Lower leg skin (tissue), 4 donors: ENCODE measurements at regions not wholly inside any gene's neighbourhood (a gene's known extent, or its start where the extent isn't known, plus 50 kb on each side); places are given as distances from the start of the nearest gene placed in this dataset.

Source experiments
- DNase-seq, 2 donors: peaks; one replicate each; pipeline ENCODE4 v3.0.0-alpha.2; 2019; ENCODE audit warnings: low spot score in 2 of 2
- H3K4me3 ChIP-seq: fragments of 200-600 bp; sonication (generic); 2 replicates; pipeline ENCODE4 v1.5.1; 2017; ENCODE audit warnings: mild to moderate bottlenecking, low read depth; ENCODE audit not compliant: poor library complexity, severe bottlenecking
- CTCF ChIP-seq, 3 donors: fragments of 450-650 bp; IDR thresholded peaks; one replicate each; pipeline ENCODE4 v1.5.1; 2016; ENCODE audit warnings: antibody characterized with exemption in 3 of 3, mild to moderate bottlenecking in 3 of 3, moderate library complexity in 2 of 3
- POLR2A ChIP-seq, 2 donors: fragments of 450-650 bp; IDR thresholded peaks; one replicate each; pipeline ENCODE4 v1.6.1; 2016 to 2017; ENCODE audit warnings: antibody characterized with exemption in 2 of 2, mild to moderate bottlenecking in 1 of 2, moderate library complexity in 1 of 2
- WGBS, 2 donors: methylation state at CpG; one replicate each; pipeline ENCODE4 v1.1.5; 2018; 5-methylcytosine and 5-hydroxymethylcytosine counted together
- intact Hi-C: fragments of 100-400 bp; cut with DNase I; formaldehyde crosslinking; loops from one replicate; pipeline ENCODE4 v1.15.0; 2023; ENCODE audit warnings: low total_unique reads

- no peak for TF ChIP-seq CTCF (IDR thresholded peaks at IDR 0.05)
- no peak for TF ChIP-seq POLR2A (IDR thresholded peaks at IDR 0.05)
- intact Hi-C loops: no loop called here
- DNase-seq: no peak
- H3K4me3 ChIP-seq: no peak overlapping the region
These were observed 519.9 kb downstream of the C12orf50 start for GRCh38 chr12:87509237-87509820.

- 94 to 95% methylated on average over 3 of the region's 3 CpGs for WGBS, 2 donors
- no peak for TF ChIP-seq POLR2A (IDR thresholded peaks at IDR 0.05)
- TF ChIP-seq CTCF (IDR thresholded peaks at IDR 0.05): no peak
- intact Hi-C loops: no loop called here
- H3K4me3 ChIP-seq: no peak overlapping the region
- no peak for DNase-seq
These were observed 537.6 kb downstream of the C12orf50 start for GRCh38 chr12:87491598-87491997.

- intact Hi-C loops: no loop called here
- DNase-seq: no peak
- no peak for TF ChIP-seq POLR2A (IDR thresholded peaks at IDR 0.05)
- no peak for TF ChIP-seq CTCF (IDR thresholded peaks at IDR 0.05)
- 42 to 46% methylated on average over 1 of the region's 1 CpG for WGBS, 2 donors
- H3K4me3 ChIP-seq: no peak overlapping the region
These were observed 538.1 kb downstream of the C12orf50 start for GRCh38 chr12:87491089-87491488.

GRCh38 chr12:87469295-87469694 is 559.9 kb downstream of the C12orf50 start:
- intact Hi-C loops: no loop called here
- no peak for DNase-seq
- TF ChIP-seq POLR2A (IDR thresholded peaks at IDR 0.05) (no peak), CTCF (IDR thresholded peaks at IDR 0.05) (no peak)
- no peak overlapping the region for H3K4me3 ChIP-seq

GRCh38 chr12:87467936-87468335 is 561.3 kb downstream of the C12orf50 start:
- TF ChIP-seq POLR2A (IDR thresholded peaks at IDR 0.05): no peak
- TF ChIP-seq CTCF (IDR thresholded peaks at IDR 0.05): no peak
- H3K4me3 ChIP-seq: no peak overlapping the region
- intact Hi-C loops: no loop called here
- no peak for DNase-seq

DNA sequence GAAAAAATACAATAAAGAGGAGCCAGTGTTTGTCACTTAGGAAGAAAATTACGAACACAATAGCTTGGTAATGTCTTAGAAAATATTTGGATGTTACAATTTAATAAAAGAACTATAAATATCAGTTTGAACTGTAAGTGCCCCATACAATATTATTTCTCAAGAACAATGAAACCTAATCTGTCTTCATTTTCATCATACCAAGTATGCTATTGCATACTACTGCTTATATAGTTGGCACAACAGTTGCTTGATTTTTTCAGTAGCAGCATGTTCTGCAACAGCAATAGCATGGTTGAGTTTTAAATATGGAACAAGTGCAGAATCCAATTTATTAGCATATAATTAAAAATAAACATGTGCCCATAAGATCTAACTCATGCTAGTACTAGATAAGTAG is 564.6 kb downstream of the C12orf50 start:
- WGBS, 2 donors: 63 to 78% methylated on average over 1 of the region's 1 CpG

More for the DNA sequence above, 564.6 kb downstream of the C12orf50 start:
- no peak for DNase-seq
- TF ChIP-seq POLR2A (IDR thresholded peaks at IDR 0.05) (no peak), CTCF (IDR thresholded peaks at IDR 0.05) (no peak)
- intact Hi-C loops: no loop called here
- H3K4me3 ChIP-seq: no peak overlapping the region
